ENCODE measurements at regions not wholly inside any gene's neighbourhood (a gene's known extent, or its start where the extent isn't known, plus 50 kb on each side); places are given as distances from the start of the nearest gene placed in this dataset.

- H3K27ac ChIP-seq: no peak overlapping the region
- no peak for DNase-seq
- H3K4me1 ChIP-seq: no peaks in the 10 kb centered on the region
- intact Hi-C loops (cut with DNase I; ENCODE audit: low total_unique reads) (no loop called here), in situ Hi-C loops (cut with MboI; ENCODE audit: low pct_ligation_motif_present in 1 of 4, low pct_unique_long_range_greater_than_20kb in 1 of 4, low sequenced_read_pairs in 3 of 4) (no loop called here)
- TF ChIP-seq EP300 (IDR thresholded peaks at IDR 0.05; ENCODE audit: low read depth) (no peak), POLR2A (IDR thresholded peaks at IDR 0.05) (no peak), POLR2AphosphoS5 (IDR thresholded peaks at IDR 0.05) (no peak), CTCF (IDR thresholded peaks at IDR 0.05) (no peak)
- no peaks in the 10 kb centered on the region for H3K27me3 ChIP-seq
- H3K4me3 ChIP-seq: no peak overlapping the region
- H3K9me3 ChIP-seq: no peaks in the 10 kb centered on the region
- no peaks in the 10 kb centered on the region for H3K36me3 ChIP-seq
- 55 to 60% methylated on average over 1 of the region's 1 CpG for WGBS, 2 donors (ENCODE audit: low coverage in 1 of 2)
These were observed 840.2 kb upstream of the CNTN5 start for GRCh38 chr11:98180511-98180910.

DNA sequence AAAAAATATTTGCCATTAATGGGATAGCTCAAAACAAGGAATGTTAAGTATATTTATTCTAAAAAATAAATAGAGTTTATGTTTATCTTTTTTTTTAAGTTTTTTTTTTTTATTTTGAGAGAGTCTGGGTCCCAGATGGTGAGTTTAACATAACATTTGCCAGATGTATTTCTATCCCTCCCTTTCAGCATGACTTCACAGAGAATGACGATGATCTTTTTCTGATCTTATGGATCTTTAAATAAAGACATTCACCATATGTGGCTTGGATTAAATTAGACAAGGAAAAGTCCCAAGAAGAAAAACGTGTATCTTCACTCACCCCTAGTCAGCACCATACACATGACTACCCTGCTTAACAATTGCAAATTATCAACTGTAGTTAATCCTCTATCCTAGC is 839.8 kb upstream of the CNTN5 start:
- H3K4me3 ChIP-seq: no peak overlapping the region
- no peaks in the 10 kb centered on the region for H3K27me3 ChIP-seq
- TF ChIP-seq CTCF (IDR thresholded peaks at IDR 0.05) (no peak), EP300 (IDR thresholded peaks at IDR 0.05; ENCODE audit: low read depth) (no peak), POLR2A (IDR thresholded peaks at IDR 0.05) (no peak), POLR2AphosphoS5 (IDR thresholded peaks at IDR 0.05) (no peak)
- no peaks in the 10 kb centered on the region for H3K36me3 ChIP-seq
- in situ Hi-C loops (cut with MboI; ENCODE audit: low pct_ligation_motif_present in 1 of 4, low pct_unique_long_range_greater_than_20kb in 1 of 4, low sequenced_read_pairs in 3 of 4): no loop called here
- DNase-seq: no peak
- no peak overlapping the region for H3K27ac ChIP-seq
- intact Hi-C loops (cut with DNase I; ENCODE audit: low total_unique reads): no loop called here
- no peaks in the 10 kb centered on the region for H3K4me1 ChIP-seq
- 33 to 40% methylated on average over 2 of the region's 2 CpGs for WGBS, 2 donors (ENCODE audit: low coverage in 1 of 2)
- no peaks in the 10 kb centered on the region for H3K9me3 ChIP-seq

- no peak for DNase-seq
- intact Hi-C loops (cut with DNase I; ENCODE audit: low total_unique reads) (no loop called here), in situ Hi-C loops (cut with MboI; ENCODE audit: low pct_ligation_motif_present in 1 of 4, low pct_unique_long_range_greater_than_20kb in 1 of 4, low sequenced_read_pairs in 3 of 4) (no loop called here)
- WGBS, 2 donors (ENCODE audit: low coverage in 1 of 2): 17 to 74% methylated on average over 1 of the region's 1 CpG
- Histone ChIP-seq H3K9me3 (peaks cover 0 to 3% of the 10 kb centered on the region in 2 donors), H3K4me3 (no peak overlapping the region), H3K27me3 (no peaks in the 10 kb centered on the region), H3K27ac (no peak overlapping the region), H3K36me3 (no peaks in the 10 kb centered on the region), H3K4me1 (no peaks in the 10 kb centered on the region)
- TF ChIP-seq POLR2A (IDR thresholded peaks at IDR 0.05) (no peak), CTCF (IDR thresholded peaks at IDR 0.05) (no peak), EP300 (IDR thresholded peaks at IDR 0.05; ENCODE audit: low read depth) (no peak), POLR2AphosphoS5 (IDR thresholded peaks at IDR 0.05) (no peak)
These were observed 837.7 kb upstream of the CNTN5 start for GRCh38 chr11:98183034-98183433.

DNA sequence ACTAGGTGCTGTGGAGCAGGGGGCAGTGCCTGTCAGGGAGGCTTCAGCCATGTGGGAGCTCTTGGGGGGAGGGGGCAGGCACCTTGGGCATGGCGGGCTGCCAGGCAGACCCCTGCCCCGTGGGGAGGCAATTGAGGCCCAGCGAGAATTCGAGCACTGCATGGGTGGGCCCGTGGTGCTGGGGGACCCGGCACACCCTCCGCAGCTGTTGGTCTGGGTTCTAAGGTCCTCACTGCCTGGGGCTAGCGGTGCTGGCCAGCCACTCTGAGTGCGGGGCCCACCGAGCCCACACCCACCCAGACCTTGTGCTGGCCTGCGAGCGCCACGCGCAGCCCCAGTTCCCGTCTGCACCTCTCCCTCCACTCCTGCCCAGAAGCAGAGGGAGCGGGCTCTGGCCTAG is 835.5 kb upstream of the CNTN5 start:
- intact Hi-C loops (cut with DNase I; ENCODE audit: low total_unique reads) (no loop called here), in situ Hi-C loops (cut with MboI; ENCODE audit: low pct_ligation_motif_present in 1 of 4, low pct_unique_long_range_greater_than_20kb in 1 of 4, low sequenced_read_pairs in 3 of 4) (no loop called here)
- no peak overlapping the region for H3K27ac ChIP-seq
- H3K4me1 ChIP-seq: no peaks in the 10 kb centered on the region
- TF ChIP-seq POLR2A (IDR thresholded peaks at IDR 0.05) (no peak), POLR2AphosphoS5 (IDR thresholded peaks at IDR 0.05) (no peak), CTCF (IDR thresholded peaks at IDR 0.05) (no peak), EP300 (IDR thresholded peaks at IDR 0.05; ENCODE audit: low read depth) (no peak)
- H3K27me3 ChIP-seq: no peaks in the 10 kb centered on the region
- DNase-seq: no peak
- WGBS, 2 donors (ENCODE audit: low coverage in 1 of 2): 94% methylated on average over 11 of the region's 16 CpGs; no CpG with 5 or more reads in 1 of the 2 donors
- no peak overlapping the region for H3K4me3 ChIP-seq
- no peaks in the 10 kb centered on the region for H3K36me3 ChIP-seq
- peaks cover 0 to 6% of the 10 kb centered on the region in 2 donors for H3K9me3 ChIP-seq
